ENCODE measurements at regions not wholly inside any gene's neighbourhood (a gene's known extent, or its start where the extent isn't known, plus 50 kb on each side); places are given as distances from the start of the nearest gene placed in this dataset.

- Histone ChIP-seq H4K20me1 (ENCODE audit: control insufficient read depth, extremely low read depth, insufficient read depth, low read length) (no peaks in the 10 kb centered on the region), H3K4me3 (ENCODE audit: control insufficient read depth in 2 of 3, extremely low read depth in 1 of 3, insufficient read depth in 2 of 3, low read depth in 1 of 3, low read length in 3 of 3) (no peak overlapping the region), H3K9me1 (ENCODE audit: control insufficient read depth, extremely low read depth, insufficient read depth, low read length) (no peaks in the 10 kb centered on the region), H3K9me3 (ENCODE audit: control insufficient read depth, low read depth, low read length) (no peaks in the 10 kb centered on the region), H3K36me3 (ENCODE audit: control insufficient read depth in 2 of 2, extremely low read depth in 1 of 2, insufficient read depth in 2 of 2, low read length in 2 of 2) (no peaks in the 10 kb centered on the region), H2AFZ (ENCODE audit: control insufficient read depth, low read length) (no peak overlapping the region), H3K27ac (ENCODE audit: control insufficient read depth, insufficient read depth, low read length) (no peak overlapping the region), H3K4me2 (ENCODE audit: control insufficient read depth, extremely low read depth, insufficient read depth, low read depth, low read length) (no peak overlapping the region), H3K79me2 (ENCODE audit: control insufficient read depth, insufficient read depth, low read length) (no peaks in the 10 kb centered on the region), H3K9ac (ENCODE audit: control insufficient read depth, extremely low read depth, insufficient read depth, low read length) (no peak overlapping the region), H3K4me1 (ENCODE audit: control insufficient read depth, extremely low read depth, insufficient read depth, low read length) (no peaks in the 10 kb centered on the region), H3K27me3 (ENCODE audit: control insufficient read depth, extremely low read depth, insufficient read depth, low read length) (no peaks in the 10 kb centered on the region)
- TF ChIP-seq EZH2 (IDR thresholded peaks at IDR 0.05; ENCODE audit: low read length) (no peak), CTCF (optimal IDR thresholded peaks at IDR 0.05 in 1 of 3, IDR thresholded peaks at IDR 0.05 in 1 of 3, conservative IDR thresholded peaks at IDR 0.05 in 1 of 3; ENCODE audit: extremely low read depth in 1 of 3, insufficient read depth in 2 of 3, low read length in 3 of 3) (no peak)
- FAIRE-seq (no peak), DNase-seq (ENCODE audit: low read depth, low spot score) (no peak)
- dilution Hi-C loops (cut with MboI; ENCODE audit: extremely low pct_ligation_motif_present, low sequenced_read_pairs): no loop called here
Observed at GRCh38 chrX:82692991-82693390, 815.1 kb upstream of the POU3F4 start.

- no peak overlapping the region for H3K27ac ChIP-seq (ENCODE audit: control insufficient read depth, insufficient read depth, low read length)
- no peaks in the 10 kb centered on the region for H3K36me3 ChIP-seq (ENCODE audit: control insufficient read depth in 2 of 2, extremely low read depth in 1 of 2, insufficient read depth in 2 of 2, low read length in 2 of 2)
- H4K20me1 ChIP-seq (ENCODE audit: control insufficient read depth, extremely low read depth, insufficient read depth, low read length): no peaks in the 10 kb centered on the region
- H3K4me1 ChIP-seq (ENCODE audit: control insufficient read depth, extremely low read depth, insufficient read depth, low read length): no peaks in the 10 kb centered on the region
- H2AFZ ChIP-seq (ENCODE audit: control insufficient read depth, low read length): no peak overlapping the region
- no peak overlapping the region for H3K4me2 ChIP-seq (ENCODE audit: control insufficient read depth, extremely low read depth, insufficient read depth, low read depth, low read length)
- H3K9me1 ChIP-seq (ENCODE audit: control insufficient read depth, extremely low read depth, insufficient read depth, low read length): no peaks in the 10 kb centered on the region
- dilution Hi-C loops (cut with MboI; ENCODE audit: extremely low pct_ligation_motif_present, low sequenced_read_pairs): no loop called here
- no peak overlapping the region for H3K9ac ChIP-seq (ENCODE audit: control insufficient read depth, extremely low read depth, insufficient read depth, low read length)
- no peaks in the 10 kb centered on the region for H3K27me3 ChIP-seq (ENCODE audit: control insufficient read depth, extremely low read depth, insufficient read depth, low read length)
- DNase-seq (ENCODE audit: low read depth, low spot score): no peak
- no peak for TF ChIP-seq EZH2 (IDR thresholded peaks at IDR 0.05; ENCODE audit: low read length)
- no peak for TF ChIP-seq CTCF (optimal IDR thresholded peaks at IDR 0.05 in 1 of 3, IDR thresholded peaks at IDR 0.05 in 1 of 3, conservative IDR thresholded peaks at IDR 0.05 in 1 of 3; ENCODE audit: extremely low read depth in 1 of 3, insufficient read depth in 2 of 3, low read length in 3 of 3)
- H3K4me3 ChIP-seq (ENCODE audit: control insufficient read depth in 2 of 3, extremely low read depth in 1 of 3, insufficient read depth in 2 of 3, low read depth in 1 of 3, low read length in 3 of 3): no peak overlapping the region
- no peaks in the 10 kb centered on the region for H3K79me2 ChIP-seq (ENCODE audit: control insufficient read depth, insufficient read depth, low read length)
- no peak for FAIRE-seq
- no peaks in the 10 kb centered on the region for H3K9me3 ChIP-seq (ENCODE audit: control insufficient read depth, low read depth, low read length)
Observed at GRCh38 chrX:82695066-82695465, 813.0 kb upstream of the POU3F4 start.
